Neural cell (in vitro differentiated cells): ENCODE measurements at regions not wholly inside any gene's neighbourhood (a gene's known extent, or its start where the extent isn't known, plus 50 kb on each side); places are given as distances from the start of the nearest gene placed in this dataset.

Experiments used
- H2AFZ ChIP-seq: fragments of 200-600, 300-800 bp; sonication (generic), shearing (Covaris generic); 2 replicates; pipeline ENCODE4 v1.6.0; 2014; ENCODE audit warnings: low read depth, mild to moderate bottlenecking, antibody characterized with exemption, low read length, moderate library complexity
- H3F3A ChIP-seq: fragments of 200-600 bp; shearing (Covaris generic); 2 replicates; pipeline ENCODE4 v1.6.1; 2016; ENCODE audit warnings: mild to moderate bottlenecking, moderate library complexity, mixed read lengths, antibody characterized with exemption, low read length; ENCODE audit not compliant: insufficient read depth, poor library complexity, severe bottlenecking
- H3K27ac ChIP-seq: fragments of 200-600, 300-800 bp; sonication (generic), shearing (Covaris generic); 2 replicates; pipeline ENCODE4 v1.5.1; 2014; ENCODE audit warnings: mild to moderate bottlenecking, low read length, moderate library complexity
- H3K27me3 ChIP-seq: fragments of 300-800, 200-600 bp; sonication (generic), shearing (Covaris generic); 2 replicates; pipeline ENCODE4 v1.6.0; 2014; ENCODE audit warnings: mild to moderate bottlenecking, low read depth, low read length, moderate library complexity; ENCODE audit not compliant: insufficient read depth
- H3K36me3 ChIP-seq: fragments of 300-800, 200-600 bp; sonication (generic), shearing (Covaris generic); 2 replicates; pipeline ENCODE4 v1.5.1; 2014; ENCODE audit warnings: mild to moderate bottlenecking, antibody characterized with exemption, low read length, moderate library complexity; ENCODE audit not compliant: insufficient read depth
- H3K4me2 ChIP-seq: fragments of 300-800, 200-600 bp; sonication (generic), shearing (Covaris generic); 2 replicates; pipeline ENCODE4 v1.6.0; 2014; ENCODE audit warnings: mild to moderate bottlenecking, low read length
- H3K4me3 ChIP-seq: fragments of 300-800, 200-600 bp; sonication (generic), shearing (Covaris generic); 2 replicates; pipeline ENCODE4 v1.5.1; 2014; ENCODE audit warnings: mild to moderate bottlenecking, low read length, moderate library complexity
- H3K79me2 ChIP-seq: fragments of 200-600 bp; shearing (Covaris generic); replicated peaks from 2 replicates; pipeline ENCODE4 v1.6.0; 2014; ENCODE audit warnings: mild to moderate bottlenecking, low read length, moderate library complexity; ENCODE audit not compliant: insufficient read depth
- H3K9ac ChIP-seq: fragments of 300-800, 200-600 bp; sonication (generic), shearing (Covaris generic); 2 replicates; pipeline ENCODE4 v1.6.1; 2016; ENCODE audit warnings: mild to moderate bottlenecking, low read length, mixed read lengths
- H3K9me2 ChIP-seq: fragments of 200-600 bp; shearing (Covaris generic); 2 replicates; pipeline ENCODE4 v1.6.1; 2016; ENCODE audit warnings: mild to moderate bottlenecking, low read length, mixed read lengths; ENCODE audit not compliant: insufficient read depth
- H3K9me3 ChIP-seq: fragments of 200-600, 300-800 bp; sonication (generic), shearing (Covaris generic); 2 replicates; pipeline ENCODE4 v1.6.1; 2016; ENCODE audit warnings: mild to moderate bottlenecking, mixed run types, low read length, moderate library complexity, mixed read lengths
- H4K20me1 ChIP-seq: fragments of 200-600 bp; shearing (Covaris generic); 2 replicates; pipeline ENCODE4 v1.6.1; 2016; ENCODE audit warnings: mild to moderate bottlenecking, mixed run types; ENCODE audit not compliant: insufficient read depth
- CTCF ChIP-seq: fragments of 450-650 bp; IDR thresholded peaks from 2 replicates; pipeline ENCODE4 v1.5.1; 2014; ENCODE audit warnings: antibody characterized with exemption, mild to moderate bottlenecking, moderate library complexity; ENCODE audit not compliant: poor library complexity, severe bottlenecking
- EP300 ChIP-seq: fragments of 450-650 bp; conservative IDR thresholded peaks from 2 replicates; pipeline ENCODE4 v1.6.1; 2014; ENCODE audit warnings: antibody characterized with exemption, mild to moderate bottlenecking, moderate library complexity; ENCODE audit not compliant: poor library complexity, severe bottlenecking
- EZH2 ChIP-seq: fragments of 200-600, 300-800 bp; shearing (Covaris generic), sonication (generic); IDR thresholded peaks from 2 replicates; pipeline ENCODE4 v1.6.1; 2014; ENCODE audit warnings: antibody characterized with exemption, low read length, borderline replicate concordance, mild to moderate bottlenecking; ENCODE audit not compliant: insufficient read depth, poor library complexity, severe bottlenecking
- MXI1 ChIP-seq: fragments of 450-650 bp; conservative IDR thresholded peaks from 2 replicates; pipeline ENCODE4 v1.6.1; 2014; ENCODE audit warnings: antibody characterized with exemption, mild to moderate bottlenecking; ENCODE audit not compliant: poor library complexity, severe bottlenecking
- POLR2AphosphoS5 ChIP-seq: IDR thresholded peaks from 2 replicates; pipeline ENCODE4 v1.6.1; 2012
- RAD21 ChIP-seq: fragments of 450-650 bp; conservative IDR thresholded peaks from 2 replicates; pipeline ENCODE4 v1.6.1; 2014; ENCODE audit warnings: antibody characterized with exemption, mild to moderate bottlenecking, moderate library complexity
- REST ChIP-seq: IDR thresholded peaks from 2 replicates; pipeline ENCODE4 v1.6.1; 2012; ENCODE audit warnings: borderline replicate concordance
- SMC3 ChIP-seq: fragments of 450-650 bp; conservative IDR thresholded peaks from 2 replicates; pipeline ENCODE4 v1.6.1; 2014; ENCODE audit warnings: antibody characterized with exemption, mild to moderate bottlenecking, moderate library complexity; ENCODE audit not compliant: poor library complexity
- TAF1 ChIP-seq: IDR thresholded peaks from 2 replicates; pipeline ENCODE4 v1.6.1; 2012; ENCODE audit warnings: low read depth

GRCh38 chr20:59421089-59421488 is 120.7 kb downstream of the EDN3 start:
- Histone ChIP-seq H3K9me3 (no peaks in the 10 kb centered on the region), H3K4me3 (no peak overlapping the region), H4K20me1 (no peaks in the 10 kb centered on the region), H3K36me3 (no peaks in the 10 kb centered on the region), H3K27me3 (no peaks in the 10 kb centered on the region), H3K9me2 (no peaks in the 10 kb centered on the region), H3K4me2 (no peak overlapping the region), H2AFZ (no peak overlapping the region), H3F3A (no peaks in the 10 kb centered on the region), H3K9ac (no peak overlapping the region), H3K27ac (no peak overlapping the region), H3K79me2 (no peaks in the 10 kb centered on the region)
- TF ChIP-seq SMC3 (no peak), EZH2 (no peak), RAD21 (no peak), POLR2AphosphoS5 (no peak), REST (no peak), MXI1 (no peak), CTCF (no peak), TAF1 (no peak), EP300 (no peak)

- H4K20me1 ChIP-seq: no peaks in the 10 kb centered on the region
- H3K9ac ChIP-seq: no peak overlapping the region
- H3K79me2 ChIP-seq: no peaks in the 10 kb centered on the region
- no peak overlapping the region for H3K4me2 ChIP-seq
- H3K27me3 ChIP-seq: no peaks in the 10 kb centered on the region
- no peaks in the 10 kb centered on the region for H3K9me2 ChIP-seq
- no peaks in the 10 kb centered on the region for H3K9me3 ChIP-seq
- TF ChIP-seq EP300 (no peak), POLR2AphosphoS5 (no peak), REST (no peak), RAD21 (no peak), MXI1 (no peak), TAF1 (no peak), EZH2 (no peak), SMC3 (no peak), CTCF (no peak)
- no peaks in the 10 kb centered on the region for H3K36me3 ChIP-seq
- no peak overlapping the region for H2AFZ ChIP-seq
- H3F3A ChIP-seq: no peaks in the 10 kb centered on the region
- H3K4me3 ChIP-seq: no peak overlapping the region
- H3K27ac ChIP-seq: no peak overlapping the region
These were observed 121.7 kb downstream of the EDN3 start for GRCh38 chr20:59421920-59422637.
